ENCODE measurements at regions not wholly inside any gene's neighbourhood (a gene's known extent, or its start where the extent isn't known, plus 50 kb on each side); places are given as distances from the start of the nearest gene placed in this dataset.

DNA sequence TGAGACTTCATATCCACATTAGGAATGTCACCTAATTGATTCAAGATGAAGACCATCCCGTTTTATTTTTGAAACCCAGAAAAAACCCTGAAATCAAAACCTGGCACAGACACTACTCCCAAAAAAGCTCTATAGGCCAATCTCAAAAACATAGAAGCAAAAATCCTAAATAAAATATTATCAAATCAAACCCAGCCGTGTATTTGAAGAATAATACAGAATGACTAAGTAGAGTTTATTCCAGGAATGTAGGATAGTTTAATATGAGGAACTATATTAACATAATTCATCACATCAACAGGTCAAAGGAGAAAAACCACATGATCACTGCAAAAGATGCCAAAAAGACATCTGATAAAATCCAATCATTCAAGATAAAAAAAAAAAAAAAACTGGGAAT is 167.1 kb downstream of the ACTL7B start:
- WGBS (ENCODE audit: insufficient coverage), result no CpG with 5 or more reads among the region's 2 CpGs
- H4K20me1 ChIP-seq (ENCODE audit: insufficient read depth, low read length), result no peaks in the 10 kb centered on the region

DNA sequence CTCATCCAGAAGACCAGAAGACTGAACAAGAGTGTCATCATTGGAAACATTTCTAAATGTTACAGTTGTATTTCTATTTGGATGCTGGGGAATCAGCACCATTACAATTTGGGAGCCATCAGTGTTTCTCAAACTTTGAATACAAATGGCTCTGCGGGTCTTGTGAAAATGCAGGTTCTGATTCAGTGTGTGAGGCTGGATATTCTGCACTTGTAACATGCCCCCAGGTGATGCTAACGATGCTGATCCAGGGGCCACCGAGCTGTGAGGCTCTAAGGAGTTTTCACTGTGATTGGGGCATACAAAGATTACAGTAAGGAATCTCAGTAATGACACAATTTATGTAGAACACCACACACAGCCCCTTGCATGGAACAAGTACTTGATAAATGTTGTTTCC is 167.7 kb downstream of the ACTL7B start:
- Histone ChIP-seq H3K79me2 (ENCODE audit: insufficient read depth, low read length) (no peaks in the 10 kb centered on the region), H4K20me1 (ENCODE audit: insufficient read depth, low read length) (no peaks in the 10 kb centered on the region), H3K4me2 (replicated peaks; ENCODE audit: extremely low read depth, low read length, poor library complexity, severe bottlenecking) (no peak overlapping the region), H2AFZ (ENCODE audit: insufficient read depth, low read depth, low read length, poor library complexity, severe bottlenecking) (no peak overlapping the region), H3K36me3 (replicated peaks in 1 of 2; ENCODE audit: control insufficient read depth in 1 of 2, insufficient read depth in 2 of 2, low read length in 2 of 2) (no peaks in the 10 kb centered on the region), H3K27ac (ENCODE audit: low read depth in 1 of 2, low read length in 2 of 2) (no peak overlapping the region), H3K9me3 (replicated peaks in 1 of 2; ENCODE audit: control insufficient read depth in 1 of 2, insufficient read depth in 1 of 2, low read length in 2 of 2) (peaks cover 6 to 9% of the 10 kb centered on the region in 2 donors), H3K9ac (ENCODE audit: insufficient read depth, low read length, poor library complexity, severe bottlenecking) (no peak overlapping the region), H3K4me3 (replicated peaks in 1 of 3; ENCODE audit: low read depth in 2 of 3, low read length in 3 of 3) (no peak overlapping the region), H3K27me3 (ENCODE audit: control insufficient read depth in 2 of 2, insufficient read depth in 2 of 2, low read length in 2 of 2) (no peaks in the 10 kb centered on the region), H3K4me1 (ENCODE audit: control insufficient read depth in 1 of 2, insufficient read depth in 2 of 2, low read length in 2 of 2) (no peaks in the 10 kb centered on the region)
- Mint-ChIP-seq H3K4me3 (no peak overlapping the region), H3K27ac (no peak overlapping the region), H3K27me3 (ENCODE audit: low read depth in 3 of 3) (peaks cover 0 to 3% (median 0%) of the 10 kb centered on the region in 3 donors), H3K36me3 (no peaks in the 10 kb centered on the region), H3K4me1 (no peaks in the 10 kb centered on the region), H3K9me3 (peaks cover 7 to 17% (median 10%) of the 10 kb centered on the region in 7 donors)
- no peak for DNase-seq
- 100% methylated on average over 1 of the region's 3 CpGs for WGBS (ENCODE audit: insufficient coverage)
- intact Hi-C loops (cut with micrococcal nuclease), result no loop called here
- TF ChIP-seq, protein P1, sequence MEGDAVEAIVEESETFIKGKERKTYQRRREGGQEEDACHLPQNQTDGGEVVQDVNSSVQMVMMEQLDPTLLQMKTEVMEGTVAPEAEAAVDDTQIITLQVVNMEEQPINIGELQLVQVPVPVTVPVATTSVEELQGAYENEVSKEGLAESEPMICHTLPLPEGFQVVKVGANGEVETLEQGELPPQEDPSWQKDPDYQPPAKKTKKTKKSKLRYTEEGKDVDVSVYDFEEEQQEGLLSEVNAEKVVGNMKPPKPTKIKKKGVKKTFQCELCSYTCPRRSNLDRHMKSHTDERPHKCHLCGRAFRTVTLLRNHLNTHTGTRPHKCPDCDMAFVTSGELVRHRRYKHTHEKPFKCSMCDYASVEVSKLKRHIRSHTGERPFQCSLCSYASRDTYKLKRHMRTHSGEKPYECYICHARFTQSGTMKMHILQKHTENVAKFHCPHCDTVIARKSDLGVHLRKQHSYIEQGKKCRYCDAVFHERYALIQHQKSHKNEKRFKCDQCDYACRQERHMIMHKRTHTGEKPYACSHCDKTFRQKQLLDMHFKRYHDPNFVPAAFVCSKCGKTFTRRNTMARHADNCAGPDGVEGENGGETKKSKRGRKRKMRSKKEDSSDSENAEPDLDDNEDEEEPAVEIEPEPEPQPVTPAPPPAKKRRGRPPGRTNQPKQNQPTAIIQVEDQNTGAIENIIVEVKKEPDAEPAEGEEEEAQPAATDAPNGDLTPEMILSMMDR (IDR thresholded peaks at IDR 0.05), result no peak

More for the DNA sequence above, 167.1 kb downstream of the ACTL7B start:
- Mint-ChIP-seq H3K4me1 (no peaks in the 10 kb centered on the region), H3K27me3 (ENCODE audit: low read depth in 3 of 3) (peaks cover 0 to 3% (median 0%) of the 10 kb centered on the region in 3 donors), H3K9me3 (peaks cover 7 to 17% (median 10%) of the 10 kb centered on the region in 7 donors), H3K27ac (no peak overlapping the region), H3K4me3 (no peak overlapping the region), H3K36me3 (no peaks in the 10 kb centered on the region)
- no peaks in the 10 kb centered on the region for H3K27me3 ChIP-seq (ENCODE audit: control insufficient read depth in 2 of 2, insufficient read depth in 2 of 2, low read length in 2 of 2)
- H3K9ac ChIP-seq (ENCODE audit: insufficient read depth, low read length, poor library complexity, severe bottlenecking), result no peak overlapping the region
- no peaks in the 10 kb centered on the region for H3K4me1 ChIP-seq (ENCODE audit: control insufficient read depth in 1 of 2, insufficient read depth in 2 of 2, low read length in 2 of 2)
- no peak overlapping the region for H3K4me2 ChIP-seq (replicated peaks; ENCODE audit: extremely low read depth, low read length, poor library complexity, severe bottlenecking)
- no peak overlapping the region for H2AFZ ChIP-seq (ENCODE audit: insufficient read depth, low read depth, low read length, poor library complexity, severe bottlenecking)
- H3K27ac ChIP-seq (ENCODE audit: low read depth in 1 of 2, low read length in 2 of 2), result no peak overlapping the region
- TF ChIP-seq, protein P1 (IDR thresholded peaks at IDR 0.05), result no peak
- H3K79me2 ChIP-seq (ENCODE audit: insufficient read depth, low read length), result no peaks in the 10 kb centered on the region
- DNase-seq, result no peak
- H3K9me3 ChIP-seq (replicated peaks in 1 of 2; ENCODE audit: control insufficient read depth in 1 of 2, insufficient read depth in 1 of 2, low read length in 2 of 2), result peaks cover 6 to 9% of the 10 kb centered on the region in 2 donors
- no peak overlapping the region for H3K4me3 ChIP-seq (replicated peaks in 1 of 3; ENCODE audit: low read depth in 2 of 3, low read length in 3 of 3)
- intact Hi-C loops (cut with micrococcal nuclease), result no loop called here
- H3K36me3 ChIP-seq (replicated peaks in 1 of 2; ENCODE audit: control insufficient read depth in 1 of 2, insufficient read depth in 2 of 2, low read length in 2 of 2), result no peaks in the 10 kb centered on the region

Data from CD14-positive monocyte (primary cell).